Inferior parietal cortex (tissue), 1 donor: ENCODE measurements at regions not wholly inside any gene's neighbourhood (a gene's known extent, or its start where the extent isn't known, plus 50 kb on each side); places are given as distances from the start of the nearest gene placed in this dataset.
"Not testable (repeated sequence)": the region's sequence is repeated elsewhere in the genome, so short reads cannot be mapped to it uniquely, and the experiment has no call there.

Source experiments
- DNase-seq: peaks from one replicate; pipeline ENCODE4 v3.0.0-alpha.2; 2016; ENCODE audit errors: extremely low spot score

- DNase-seq = no peak
Observed at GRCh38 chrX:7638078-7638710, 204.8 kb upstream of the VCX start.

- peak; percentile 3 for DNase-seq
Observed at GRCh38 chrX:7637066-7637465, 205.9 kb upstream of the VCX start.

GRCh38 chrX:7635604-7636003 lies 207.4 kb upstream of the VCX start:
- peak; percentile 1 for DNase-seq

- DNase-seq = no peak
Observed at GRCh38 chrX:7620560-7620959, 222.4 kb upstream of the VCX start.

GRCh38 chrX:7617994-7618393 lies 225.0 kb upstream of the VCX start:
- DNase-seq = no peak

GRCh38 chrX:7614616-7615015 lies 228.4 kb upstream of the VCX start:
- no peak for DNase-seq

- not testable (repeated sequence) for DNase-seq
Observed at GRCh38 chrX:7608625-7609024, 234.3 kb upstream of the VCX start.

- no peak for DNase-seq
Observed at GRCh38 chrX:7606039-7606652, 236.8 kb upstream of the VCX start.

GRCh38 chrX:7603387-7603786 lies 239.6 kb upstream of the VCX start:
- no peak for DNase-seq

GRCh38 chrX:7596822-7597221 lies 246.1 kb upstream of the VCX start:
- no peak for DNase-seq

- not testable (repeated sequence) for DNase-seq
Observed at GRCh38 chrX:7593370-7593769, 249.6 kb upstream of the VCX start.

GRCh38 chrX:7586126-7586525 lies 256.8 kb upstream of the VCX start:
- peak; percentile 26 for DNase-seq

- no peak for DNase-seq
Observed at GRCh38 chrX:7582191-7582590, 260.8 kb upstream of the VCX start.

- DNase-seq = no peak
Observed at GRCh38 chrX:7580127-7580526, 262.8 kb upstream of the VCX start.

GRCh38 chrX:7574325-7574724 lies 268.6 kb upstream of the VCX start:
- no peak for DNase-seq

- no peak for DNase-seq
Observed at GRCh38 chrX:7570432-7571029, 272.4 kb upstream of the VCX start.

- DNase-seq = no peak
Observed at GRCh38 chrX:7568597-7568996, 274.4 kb upstream of the VCX start.

GRCh38 chrX:7568130-7568529 lies 274.8 kb upstream of the VCX start:
- no peak for DNase-seq

GRCh38 chrX:7552760-7553159 lies 290.2 kb upstream of the VCX start:
- DNase-seq = no peak

GRCh38 chrX:7546551-7547080 lies 296.4 kb upstream of the VCX start:
- no peak for DNase-seq

GRCh38 chrX:7545564-7545963 lies 297.4 kb upstream of the VCX start:
- no peak for DNase-seq

GRCh38 chrX:7542587-7543380 lies 300.2 kb upstream of the VCX start:
- DNase-seq = no peak
